Trophoblast cell (in vitro differentiated cells and primary cell): ENCODE measurements at regions not wholly inside any gene's neighbourhood (a gene's known extent, or its start where the extent isn't known, plus 50 kb on each side); places are given as distances from the start of the nearest gene placed in this dataset.
A peak's percentile ranks its signal among the peaks of the same experiment; 100 is the strongest.

Source experiments
- DNase-seq, 2 donors: peaks; one replicate each; pipeline ENCODE4 v3.0.0-alpha.2; 2016
- H2AFZ ChIP-seq: 2 replicates; pipeline ENCODE4 v1.6.1; 2013; ENCODE audit warnings: low read length, moderate library complexity, mild to moderate bottlenecking; ENCODE audit not compliant: insufficient read depth, poor library complexity
- H2AK5ac ChIP-seq: 2 replicates; pipeline ENCODE4 v1.6.1; 2013; ENCODE audit warnings: mild to moderate bottlenecking, low read length
- H2BK120ac ChIP-seq: 2 replicates; pipeline ENCODE4 v1.6.1; 2013; ENCODE audit warnings: low read length, mild to moderate bottlenecking, moderate library complexity; ENCODE audit not compliant: insufficient read depth, poor library complexity
- H2BK12ac ChIP-seq: 2 replicates; pipeline ENCODE4 v1.6.1; 2013; ENCODE audit warnings: mild to moderate bottlenecking, low read length, moderate library complexity
- H2BK5ac ChIP-seq: 2 replicates; pipeline ENCODE4 v1.6.1; 2013; ENCODE audit warnings: low read length, low read depth, moderate library complexity, mild to moderate bottlenecking; ENCODE audit not compliant: poor library complexity
- H3K14ac ChIP-seq: 2 replicates; pipeline ENCODE4 v1.6.1; 2013; ENCODE audit warnings: mild to moderate bottlenecking, low read length
- H3K18ac ChIP-seq: 2 replicates; pipeline ENCODE4 v1.6.1; 2013; ENCODE audit warnings: mild to moderate bottlenecking, low read length
- H3K23ac ChIP-seq: 2 replicates; pipeline ENCODE4 v1.6.1; 2013; ENCODE audit warnings: low read length
- H3K27ac ChIP-seq: 2 replicates; pipeline ENCODE4 v1.5.1; 2013; ENCODE audit warnings: low read depth, mild to moderate bottlenecking, inconsistent platforms, low read length, moderate library complexity
- H3K27me3 ChIP-seq: 2 replicates; pipeline ENCODE4 v1.6.1; 2013; ENCODE audit warnings: inconsistent platforms, mild to moderate bottlenecking, low read length, moderate library complexity; ENCODE audit not compliant: insufficient read depth
- H3K36me3 ChIP-seq, 2 experiments: 1 replicate in 1 of 2; 2 replicates in 1 of 2; pipeline ENCODE4 v1.6.1; 2013; ENCODE audit warnings: low read length in 2 of 2, mild to moderate bottlenecking in 2 of 2, moderate library complexity in 1 of 2; ENCODE audit not compliant: insufficient read depth in 2 of 2, control insufficient read depth in 1 of 2
- H3K4ac ChIP-seq: 2 replicates; pipeline ENCODE4 v1.6.1; 2013; ENCODE audit warnings: low read depth, mild to moderate bottlenecking, low read length, moderate library complexity
- H3K4me1 ChIP-seq, 2 experiments: 1 replicate in 1 of 2; 2 replicates in 1 of 2; pipeline ENCODE4 v1.6.1; 2013; ENCODE audit warnings: low read length in 2 of 2, mild to moderate bottlenecking in 2 of 2, moderate library complexity in 1 of 2; ENCODE audit not compliant: insufficient read depth in 2 of 2, control insufficient read depth in 1 of 2
- H3K4me2 ChIP-seq: 2 replicates; pipeline ENCODE4 v1.6.1; 2013; ENCODE audit warnings: inconsistent platforms, mild to moderate bottlenecking, low read length, moderate library complexity
- H3K4me3 ChIP-seq: 2 replicates; pipeline ENCODE4 v1.5.1; 2013; ENCODE audit warnings: mild to moderate bottlenecking, low read depth, low read length, inconsistent platforms
- H3K79me1 ChIP-seq: one replicate; pipeline ENCODE4 v1.6.1; 2013; ENCODE audit warnings: low read length
- H3K79me2 ChIP-seq: 2 replicates; pipeline ENCODE4 v1.6.1; 2013; ENCODE audit warnings: low read length, mild to moderate bottlenecking; ENCODE audit not compliant: control insufficient read depth, insufficient read depth, poor library complexity
- H3K9ac ChIP-seq: 2 replicates; pipeline ENCODE4 v1.6.1; 2013; ENCODE audit warnings: mild to moderate bottlenecking, low read length
- H3K9me3 ChIP-seq: 2 replicates; pipeline ENCODE4 v1.6.1; 2013; ENCODE audit warnings: low read depth, mild to moderate bottlenecking, control low read depth, inconsistent platforms, low read length; ENCODE audit not compliant: insufficient read depth
- H4K12ac ChIP-seq: 2 replicates; pipeline ENCODE4 v1.6.1; 2013; ENCODE audit warnings: low read depth, mild to moderate bottlenecking, low read length, moderate library complexity
- H4K8ac ChIP-seq: 2 replicates; pipeline ENCODE4 v1.6.1; 2013; ENCODE audit warnings: low read depth, mild to moderate bottlenecking, low read length, moderate library complexity
- H4K91ac ChIP-seq: one replicate; pipeline ENCODE4 v1.6.1; 2013; ENCODE audit warnings: low read depth, mild to moderate bottlenecking, low read length, moderate library complexity
- WGBS: extraction: QIAGEN DNeasy Blood & Tissue Kit; methylation state at CpG from one replicate; pipeline ENCODE4 v1.1.7; 2013; ENCODE audit warnings: missing lambda C conversion rate; ENCODE audit not compliant: insufficient read length, insufficient coverage; ENCODE audit errors: extremely low coverage; 5-methylcytosine and 5-hydroxymethylcytosine counted together

GRCh38 chrY:16715278-16715677 lies 1164.7 kb downstream of the CDY2B start:
- Histone ChIP-seq H4K12ac (no peak overlapping the region), H3K18ac (no peak overlapping the region), H3K9ac (no peak overlapping the region), H3K36me3 (no peaks in the 10 kb centered on the region), H3K4me3 (no peak overlapping the region), H3K9me3 (no peaks in the 10 kb centered on the region), H4K8ac (no peak overlapping the region), H2BK120ac (no peak overlapping the region), H2AK5ac (no peak overlapping the region), H3K27ac (no peak overlapping the region), H2AFZ (no peak overlapping the region), H4K91ac (no peak overlapping the region), H3K4me1 (no peaks in the 10 kb centered on the region), H3K79me2 (no peaks in the 10 kb centered on the region), H3K79me1 (no peaks in the 10 kb centered on the region), H3K27me3 (no peaks in the 10 kb centered on the region), H3K4me2 (no peak overlapping the region), H3K4ac (no peak overlapping the region), H2BK5ac (no peak overlapping the region), H3K23ac (no peak overlapping the region), H2BK12ac (no peak overlapping the region), H3K14ac (no peak overlapping the region)
- no peak for DNase-seq

GRCh38 chrY:16673102-16673787 lies 1206.8 kb downstream of the CDY2B start:
- no peak for DNase-seq
- Histone ChIP-seq H4K8ac (no peak overlapping the region), H3K23ac (no peak overlapping the region), H3K4ac (no peak overlapping the region), H4K91ac (no peak overlapping the region), H3K4me3 (no peak overlapping the region), H2BK120ac (no peak overlapping the region), H2BK5ac (no peak overlapping the region), H3K36me3 (no peaks in the 10 kb centered on the region), H3K18ac (no peak overlapping the region), H2BK12ac (no peak overlapping the region), H3K9ac (no peak overlapping the region), H3K79me2 (no peaks in the 10 kb centered on the region), H3K9me3 (no peaks in the 10 kb centered on the region), H3K27me3 (no peaks in the 10 kb centered on the region), H3K4me1 (peaks cover 0 to 2% of the 10 kb centered on the region in 2 experiments), H3K4me2 (no peak overlapping the region), H2AFZ (no peak overlapping the region), H3K27ac (no peak overlapping the region), H3K14ac (no peak overlapping the region), H4K12ac (no peak overlapping the region), H2AK5ac (no peak overlapping the region), H3K79me1 (peaks cover 5% of the 10 kb centered on the region)
- no CpG with 5 or more reads among the region's 2 CpGs for WGBS

GRCh38 chrY:16668402-16668801 lies 1211.6 kb downstream of the CDY2B start:
- H3K14ac ChIP-seq = no peak overlapping the region
- WGBS = no CpG with 5 or more reads among the region's 1 CpG
- H3K4me3 ChIP-seq = no peak overlapping the region
- H3K4me1 ChIP-seq = peaks cover 0 to 7% of the 10 kb centered on the region in 2 experiments
- H2AFZ ChIP-seq = no peak overlapping the region
- no peak overlapping the region for H4K12ac ChIP-seq
- peak overlapping the region; percentile 73 for H2BK5ac ChIP-seq
- H4K91ac ChIP-seq = no peak overlapping the region
- no peak overlapping the region for H2BK12ac ChIP-seq
- DNase-seq = peak in 1 of 2 donors; percentile 39
- H3K9me3 ChIP-seq = no peaks in the 10 kb centered on the region
- no peak overlapping the region for H3K4ac ChIP-seq
- no peak overlapping the region for H4K8ac ChIP-seq
- no peak overlapping the region for H3K23ac ChIP-seq
- peaks cover 21% of the 10 kb centered on the region for H3K79me1 ChIP-seq
- H3K18ac ChIP-seq = no peak overlapping the region
- H3K4me2 ChIP-seq = no peak overlapping the region
- H3K79me2 ChIP-seq = no peaks in the 10 kb centered on the region
- H3K9ac ChIP-seq = no peak overlapping the region
- H3K27ac ChIP-seq = peak overlapping the region; percentile 93
- peak overlapping the region; percentile 80 for H2BK120ac ChIP-seq
- no peaks in the 10 kb centered on the region for H3K36me3 ChIP-seq
- H2AK5ac ChIP-seq = no peak overlapping the region
- H3K27me3 ChIP-seq = no peaks in the 10 kb centered on the region

GRCh38 chrY:16662741-16663140 lies 1217.3 kb downstream of the CDY2B start:
- Histone ChIP-seq H3K27me3 (no peaks in the 10 kb centered on the region), H3K79me1 (peaks cover 14% of the 10 kb centered on the region), H3K4ac (no peak overlapping the region), H2AK5ac (no peak overlapping the region), H3K18ac (no peak overlapping the region), H3K23ac (no peak overlapping the region), H3K9ac (no peak overlapping the region), H3K4me3 (no peak overlapping the region), H3K9me3 (no peaks in the 10 kb centered on the region), H3K14ac (no peak overlapping the region), H4K12ac (no peak overlapping the region), H4K8ac (no peak overlapping the region), H2BK120ac (no peak overlapping the region), H3K27ac (no peak overlapping the region), H3K4me1 (peaks cover 0 to 5% of the 10 kb centered on the region in 2 experiments), H3K36me3 (no peaks in the 10 kb centered on the region), H3K4me2 (no peak overlapping the region), H3K79me2 (no peaks in the 10 kb centered on the region), H2BK12ac (no peak overlapping the region), H4K91ac (no peak overlapping the region), H2AFZ (no peak overlapping the region), H2BK5ac (no peak overlapping the region)
- no peak for DNase-seq
- no CpG with 5 or more reads among the region's 2 CpGs for WGBS
